H1 (cell line): ENCODE measurements at regions not wholly inside any gene's neighbourhood (a gene's known extent, or its start where the extent isn't known, plus 50 kb on each side); places are given as distances from the start of the nearest gene placed in this dataset.

ENCODE experiments used
- CTCF ChIA-PET: fragments of 300-600 bp; sonication (Branson Sonifier 250); formaldehyde crosslinking; loops from one replicate; lab custom pipeline; 2021; ENCODE audit not compliant: partially characterized antibody; lab: Charles Lee
- POLR2A ChIA-PET: fragments of 300-600 bp; sonication (Branson Sonifier 250); formaldehyde crosslinking; loops from one replicate; lab custom pipeline; 2021; ENCODE audit warnings: inconsistent platforms; ENCODE audit not compliant: partially characterized antibody; lab: Charles Lee
- DNase-seq, 2 experiments: peaks; one replicate each; pipeline versions ENCODE4 v3.0.0 to v3.0.0-alpha.2; 2010 to 2022; ENCODE audit warnings: low spot score in 2 of 2, low read depth in 1 of 2, mixed read lengths in 1 of 2
- FAIRE-seq: peaks from 2 replicates; lab custom pipeline; 2011; peaks lifted over from hg19 to GRCh38; lab: Jason Lieb, UNC
- H2AFZ ChIP-seq: 2 replicates; pipeline ENCODE4 v1.8.1; 2012; ENCODE audit warnings: low read length, inconsistent platforms
- H2AK5ac ChIP-seq: 2 replicates; pipeline ENCODE4 v1.6.1; 2013; ENCODE audit warnings: low read depth, low read length
- H2BK120ac ChIP-seq: replicated peaks from 2 replicates; pipeline ENCODE3; 2013; ENCODE audit warnings: low read depth, low read length, inconsistent platforms
- H2BK12ac ChIP-seq: 2 replicates; pipeline ENCODE4 v1.6.1; 2013; ENCODE audit warnings: low read depth, low read length
- H2BK15ac ChIP-seq: 2 replicates; pipeline ENCODE4 v1.6.1; 2013; ENCODE audit warnings: low read length
- H2BK20ac ChIP-seq: 2 replicates; pipeline ENCODE4 v1.6.1; 2013; ENCODE audit warnings: low read length
- H2BK5ac ChIP-seq: 2 replicates; pipeline ENCODE4 v1.6.1; 2013; ENCODE audit warnings: low read depth, low read length
- H3K14ac ChIP-seq: 2 replicates; pipeline ENCODE4 v1.6.1; 2013; ENCODE audit warnings: inconsistent platforms; ENCODE audit not compliant: insufficient read length
- H3K18ac ChIP-seq: 2 replicates; pipeline ENCODE4 v1.6.1; 2013; ENCODE audit warnings: low read length; ENCODE audit errors: extremely low read depth
- H3K23ac ChIP-seq: 2 replicates; pipeline ENCODE4 v1.6.1; 2013; ENCODE audit warnings: inconsistent platforms; ENCODE audit not compliant: insufficient read length
- H3K23me2 ChIP-seq: 2 replicates; pipeline ENCODE4 v1.6.1; 2013; ENCODE audit warnings: low read depth, low read length
- H3K27ac ChIP-seq: 2 replicates; pipeline ENCODE4 v1.6.1; 2011; ENCODE audit warnings: low read depth, low read length, inconsistent platforms
- H3K27me3 ChIP-seq, 4 experiments: replicated peaks in 1 of 4; 1 replicate in 1 of 4; 2 replicates in 3 of 4; pipeline versions ENCODE4 v1.6.1 to v1.8.1; 2011 to 2013; ENCODE audit warnings: low read length in 3 of 4, mild to moderate bottlenecking in 3 of 4, inconsistent platforms in 2 of 4, mixed read lengths in 2 of 4, moderate library complexity in 1 of 4; ENCODE audit not compliant: control insufficient read depth in 3 of 4, insufficient read depth in 3 of 4; ENCODE audit errors: extremely low read depth in 1 of 4
- H3K36me3 ChIP-seq, 4 experiments: 2 replicates each; pipeline versions ENCODE4 v1.6.1 to v1.8.1; 2011 to 2013; ENCODE audit warnings: mild to moderate bottlenecking in 4 of 4, low read length in 3 of 4, moderate library complexity in 2 of 4, control low read depth in 1 of 4, inconsistent platforms in 1 of 4; ENCODE audit not compliant: insufficient read depth in 4 of 4, control insufficient read depth in 2 of 4
- H3K4ac ChIP-seq: replicated peaks from 2 replicates; pipeline ENCODE3; 2013; ENCODE audit warnings: low read length, low read depth, mixed read lengths, inconsistent platforms; ENCODE audit not compliant: insufficient read length
- H3K4me1 ChIP-seq, 4 experiments: replicated peaks in 1 of 4; 1 replicate in 1 of 4; 2 replicates in 3 of 4; pipeline versions ENCODE4 v1.6.1 to v1.8.1; 2011 to 2013; ENCODE audit warnings: low read length in 3 of 4, inconsistent platforms in 2 of 4, mixed read lengths in 1 of 4; ENCODE audit not compliant: insufficient read depth in 4 of 4, control insufficient read depth in 3 of 4
- H3K4me2 ChIP-seq, 2 experiments: 2 replicates each; pipeline versions ENCODE4 v1.6.1 to v1.8.1; 2011 to 2013; ENCODE audit warnings: low read depth in 2 of 2, low read length in 2 of 2, control low read depth in 1 of 2, inconsistent platforms in 1 of 2, mild to moderate bottlenecking in 1 of 2; ENCODE audit not compliant: insufficient read depth in 1 of 2
- H3K4me3 ChIP-seq, 4 experiments: fragments of 200-600, 300-600 bp in 1 of 4; sonication (generic), shearing (Covaris generic), sonication (Bioruptor Twin) in 1 of 4; 2 replicates each; pipeline versions ENCODE4 v1.5.1 to v1.8.1; 2011 to 2016; ENCODE audit warnings: low read length in 4 of 4, low read depth in 3 of 4, control low read depth in 2 of 4, inconsistent platforms in 2 of 4, mild to moderate bottlenecking in 2 of 4, mixed read lengths in 1 of 4, moderate library complexity in 1 of 4; ENCODE audit not compliant: insufficient read depth in 2 of 4; ENCODE audit errors: extremely low read depth in 1 of 4
- H3K56ac ChIP-seq: replicated peaks from 2 replicates; pipeline ENCODE3; 2013; ENCODE audit warnings: low read depth, mild to moderate bottlenecking, mixed read lengths, low read length, inconsistent platforms; ENCODE audit not compliant: insufficient read length
- H3K79me1 ChIP-seq: 2 replicates; pipeline ENCODE4 v1.6.1; 2013; ENCODE audit warnings: low read depth, low read length, control low read depth
- H3K79me2 ChIP-seq, 2 experiments: 2 replicates each; pipeline versions ENCODE4 v1.6.1 to v1.8.1; 2012 to 2013; ENCODE audit warnings: low read length in 2 of 2, mild to moderate bottlenecking in 2 of 2, inconsistent platforms in 1 of 2; ENCODE audit not compliant: insufficient read depth in 2 of 2, control insufficient read depth in 1 of 2
- H3K9ac ChIP-seq, 4 experiments: replicated peaks in 1 of 4; 1 replicate in 1 of 4; 2 replicates in 3 of 4; pipeline versions ENCODE4 v1.6.1 to v1.8.1; 2011 to 2013; ENCODE audit warnings: low read depth in 3 of 4, low read length in 3 of 4, control low read depth in 2 of 4, mild to moderate bottlenecking in 2 of 4, moderate library complexity in 2 of 4, inconsistent platforms in 1 of 4; ENCODE audit errors: extremely low read depth in 1 of 4
- H3K9me3 ChIP-seq, 2 experiments: 2 replicates each; pipeline versions ENCODE4 v1.6.1 to v1.8.1; 2012 to 2013; ENCODE audit warnings: mild to moderate bottlenecking in 2 of 2, moderate library complexity in 2 of 2, control low read depth in 1 of 2, inconsistent platforms in 1 of 2, low read depth in 1 of 2, low read length in 1 of 2, mixed read lengths in 1 of 2; ENCODE audit not compliant: insufficient read depth in 2 of 2
- H4K20me1 ChIP-seq, 2 experiments: replicated peaks in 1 of 2; 2 replicates each; pipeline versions ENCODE3 to v1.8.1; 2011 to 2013; ENCODE audit warnings: inconsistent platforms in 2 of 2, low read length in 2 of 2, mild to moderate bottlenecking in 1 of 2; ENCODE audit not compliant: insufficient read depth in 2 of 2, control insufficient read depth in 1 of 2
- H4K5ac ChIP-seq: 2 replicates; pipeline ENCODE4 v1.6.1; 2013; ENCODE audit warnings: low read length, low read depth, mixed read lengths, inconsistent platforms; ENCODE audit not compliant: insufficient read length
- H4K8ac ChIP-seq: 2 replicates; pipeline ENCODE4 v1.8.0; 2013; ENCODE audit warnings: mild to moderate bottlenecking, moderate library complexity, low read length, inconsistent platforms; ENCODE audit not compliant: insufficient read depth; ENCODE audit errors: extremely low read depth
- H4K91ac ChIP-seq: replicated peaks from 2 replicates; pipeline ENCODE3; 2013; ENCODE audit warnings: low read length, mixed read lengths, inconsistent platforms; ENCODE audit not compliant: insufficient read length
- GABPA ChIP-seq: IDR thresholded peaks from 2 replicates; pipeline ENCODE4 v1.6.1; 2011; ENCODE audit warnings: mild to moderate bottlenecking, low read length, moderate library complexity, borderline replicate concordance; ENCODE audit not compliant: insufficient read depth
- POLR2A ChIP-seq, 2 experiments: IDR thresholded peaks; 1 replicate in 1 of 2; 2 replicates in 1 of 2; pipeline ENCODE4 v1.6.1; 2011; ENCODE audit warnings: low read depth in 2 of 2, low read length in 2 of 2, mild to moderate bottlenecking in 2 of 2; ENCODE audit errors: control extremely low read depth in 1 of 2
- WGBS, 2 experiments: shearing (Covaris generic) in 1 of 2; methylation state at CpG; one replicate each; pipeline versions ENCODE4 v1.1.6 to v1.1.7; 2013 to 2015; ENCODE audit warnings: low lambda C conversion rate in 2 of 2, mixed read lengths in 2 of 2, inconsistent platforms in 1 of 2, low coverage in 1 of 2, missing lambda C conversion rate in 1 of 2; ENCODE audit not compliant: insufficient replicate concordance in 2 of 2, insufficient coverage in 1 of 2, insufficient read length in 1 of 2; ENCODE audit errors: extremely low coverage in 1 of 2, missing lambda C conversion rate in 1 of 2; 5-methylcytosine and 5-hydroxymethylcytosine counted together

DNA sequence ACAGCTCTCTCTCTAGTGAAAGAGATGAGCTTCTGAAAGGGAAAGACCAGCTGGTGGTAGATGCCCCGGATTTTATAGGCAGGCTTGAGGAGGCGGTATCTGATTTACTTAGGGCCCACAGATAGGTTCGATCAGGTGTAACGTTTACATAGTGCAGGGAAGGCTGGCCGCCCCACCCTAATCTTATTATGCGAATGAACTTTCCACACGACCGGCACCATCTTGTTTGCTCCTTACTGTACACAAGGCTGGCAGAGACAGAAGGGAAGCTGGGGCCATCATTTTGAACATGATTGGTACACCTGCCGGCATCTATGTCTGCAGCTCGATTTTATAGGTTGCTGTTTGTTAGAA, 212.0 kb upstream of the JARID2 start:
- no peak overlapping the region for H2BK12ac ChIP-seq
- peaks cover 0 to 16% (median 7%) of the 10 kb centered on the region in 4 experiments; a peak in 4 of 7 replicates for H3K4me1 ChIP-seq
- H3K23ac ChIP-seq, result no peak overlapping the region
- no peak overlapping the region for H2AFZ ChIP-seq
- H3K18ac ChIP-seq, result no peak overlapping the region
- TF ChIP-seq GABPA, result no peak
- no peak for TF ChIP-seq POLR2A (IDR thresholded peaks at IDR 0.05; ENCODE audit: control extremely low read depth in 1 of 2, low read depth in 2 of 2, low read length in 2 of 2)
- TF ChIP-seq, all 59 proteins: peak for 0
- no peak overlapping the region for H3K56ac ChIP-seq
- ChIA-PET CTCF (interaction anchor here (0.6 to 2.0 kb wide), 3 partner anchors 14 to 273 kb away, joined by 4 to 5 read pairs (median 4); no protein-coding TSS in a partner anchor), POLR2A (interaction anchor here (1.1 kb wide), 1 partner anchor 23 kb away, joined by 3 read pairs; no protein-coding TSS in a partner anchor)
- H4K20me1 ChIP-seq, result no peaks in the 10 kb centered on the region
- no peak overlapping the region for H3K4ac ChIP-seq
- H2BK20ac ChIP-seq, result 0 out of 2 replicates have a peak overlapping the region, but pooled peaks have one; percentile 44
- no peak overlapping the region for H3K9ac ChIP-seq
- H4K91ac ChIP-seq, result no peak overlapping the region
- no peak overlapping the region for H3K4me3 ChIP-seq
- H3K14ac ChIP-seq, result no peak overlapping the region
- no peak for DNase-seq
- no peaks in the 10 kb centered on the region for H3K79me2 ChIP-seq
- no peak overlapping the region for H2BK120ac ChIP-seq
- no peak overlapping the region for H2BK15ac ChIP-seq
- no peak overlapping the region for H3K4me2 ChIP-seq
- FAIRE-seq, result no peak
- WGBS, 2 experiments, result 87% methylated on average over 10 of the region's 10 CpGs; no CpG with 5 or more reads in 1 of the 2 experiments
- H4K8ac ChIP-seq, result no peak overlapping the region
- H3K27ac ChIP-seq, result no peak overlapping the region
- H4K5ac ChIP-seq, result no peak overlapping the region
- H3K36me3 ChIP-seq, result no peaks in the 10 kb centered on the region
- H3K27me3 ChIP-seq, result no peaks in the 10 kb centered on the region
- no peaks in the 10 kb centered on the region for H3K23me2 ChIP-seq
- H2AK5ac ChIP-seq, result no peak overlapping the region
- 0 out of 2 replicates have a peak overlapping the region, but pooled peaks have one; percentile 36 for H2BK5ac ChIP-seq
- H3K79me1 ChIP-seq, result no peaks in the 10 kb centered on the region
- no peaks in the 10 kb centered on the region for H3K9me3 ChIP-seq
